Prostate gland (tissue), 2 donors: ENCODE measurements at regions not wholly inside any gene's neighbourhood (a gene's known extent, or its start where the extent isn't known, plus 50 kb on each side); places are given as distances from the start of the nearest gene placed in this dataset.

Source experiments
- POLR2AphosphoS5 ChIP-seq: sonication (generic); formaldehyde crosslinking; IDR thresholded peaks from one replicate; pipeline ENCODE4 v1.6.1; 2017; ENCODE audit warnings: antibody characterized with exemption
- TF ChIP-seq, protein P1 (sequence below), 4 experiments: fragments of 200-600 bp in 2 of 4; fragments of 450-650 bp in 2 of 4; sonication (generic) in 2 of 4; IDR thresholded peaks; 1 replicate in 3 of 4; 2 replicates in 1 of 4; pipeline ENCODE4 v1.5.1; 2016 to 2019; ENCODE audit warnings: antibody characterized with exemption in 4 of 4, mild to moderate bottlenecking in 2 of 4, moderate library complexity in 2 of 4

DNA sequence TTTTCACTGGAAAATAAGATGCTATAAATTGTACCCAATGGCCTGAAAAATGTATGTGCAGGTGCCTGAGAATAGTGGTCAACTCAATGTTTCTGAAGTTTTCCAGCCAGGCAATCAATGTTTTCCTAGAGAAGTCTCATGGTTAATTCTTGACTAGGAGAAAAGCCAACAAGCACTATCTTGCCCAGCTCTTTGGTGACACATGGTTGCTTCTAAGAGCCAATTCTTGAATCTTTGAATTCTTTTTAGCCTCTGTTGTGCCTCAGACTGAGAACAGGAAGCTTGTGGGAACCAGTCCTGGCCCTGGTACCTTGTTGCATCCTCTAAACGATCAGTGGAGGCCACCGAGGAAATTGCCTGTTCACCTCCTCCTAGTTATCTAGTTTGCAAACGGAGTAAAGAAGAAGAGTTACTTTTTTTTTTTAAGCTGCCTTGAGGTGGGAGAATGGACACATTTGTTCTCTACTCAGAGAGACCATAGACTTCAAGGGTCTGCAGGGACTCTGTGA, 144.0 kb upstream of the MKLN1 start:
- TF ChIP-seq, protein P1, sequence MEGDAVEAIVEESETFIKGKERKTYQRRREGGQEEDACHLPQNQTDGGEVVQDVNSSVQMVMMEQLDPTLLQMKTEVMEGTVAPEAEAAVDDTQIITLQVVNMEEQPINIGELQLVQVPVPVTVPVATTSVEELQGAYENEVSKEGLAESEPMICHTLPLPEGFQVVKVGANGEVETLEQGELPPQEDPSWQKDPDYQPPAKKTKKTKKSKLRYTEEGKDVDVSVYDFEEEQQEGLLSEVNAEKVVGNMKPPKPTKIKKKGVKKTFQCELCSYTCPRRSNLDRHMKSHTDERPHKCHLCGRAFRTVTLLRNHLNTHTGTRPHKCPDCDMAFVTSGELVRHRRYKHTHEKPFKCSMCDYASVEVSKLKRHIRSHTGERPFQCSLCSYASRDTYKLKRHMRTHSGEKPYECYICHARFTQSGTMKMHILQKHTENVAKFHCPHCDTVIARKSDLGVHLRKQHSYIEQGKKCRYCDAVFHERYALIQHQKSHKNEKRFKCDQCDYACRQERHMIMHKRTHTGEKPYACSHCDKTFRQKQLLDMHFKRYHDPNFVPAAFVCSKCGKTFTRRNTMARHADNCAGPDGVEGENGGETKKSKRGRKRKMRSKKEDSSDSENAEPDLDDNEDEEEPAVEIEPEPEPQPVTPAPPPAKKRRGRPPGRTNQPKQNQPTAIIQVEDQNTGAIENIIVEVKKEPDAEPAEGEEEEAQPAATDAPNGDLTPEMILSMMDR (IDR thresholded peaks at IDR 0.05), result no peak
- TF ChIP-seq POLR2AphosphoS5, result no peak
